Endothelial cell of umbilical vein (primary cell): ENCODE measurements at regions not wholly inside any gene's neighbourhood (a gene's known extent, or its start where the extent isn't known, plus 50 kb on each side); places are given as distances from the start of the nearest gene placed in this dataset.

Source experiments
- BruUV-seq: library from RNA; stranded (reverse); fragments of 400-500 nt; replicated peaks from 2 replicates; lab custom pipeline; 2021; lab: Mats Ljungman, UMichigan
- CTCF ChIA-PET: fragments of 300-600, 350-600 bp; sonication (Branson Sonifier 250); formaldehyde crosslinking; loops from one replicate; lab custom pipeline; 2021; ENCODE audit warnings: antibody characterized with exemption, inconsistent platforms; lab: Charles Lee
- POLR2A ChIA-PET: fragments of 300-600, 350-600 bp; sonication (Branson Sonifier 250); formaldehyde crosslinking; loops from one replicate; lab custom pipeline; 2021; ENCODE audit warnings: antibody characterized with exemption, inconsistent platforms; lab: Charles Lee
- DNase-seq: peaks from one replicate; pipeline ENCODE4 v3.0.0-alpha.2; 2011; ENCODE audit warnings: low read depth, low spot score
- FAIRE-seq: peaks from 2 replicates; lab custom pipeline; 2011; peaks lifted over from hg19 to GRCh38; lab: Jason Lieb, UNC
- H2AFZ ChIP-seq: 2 replicates; pipeline ENCODE4 v1.6.0; 2012; ENCODE audit warnings: low read depth, low read length, control low read depth, inconsistent platforms
- H3K27ac ChIP-seq: 2 replicates; pipeline ENCODE4 v1.5.1; 2011; ENCODE audit warnings: low read depth, mild to moderate bottlenecking, control low read depth, low read length, moderate library complexity; ENCODE audit not compliant: insufficient read depth
- H3K27me3 ChIP-seq, 2 experiments: 2 replicates each; pipeline versions ENCODE4 v1.6.0 to v1.6.1; 2011; ENCODE audit warnings: low read length in 2 of 2, mixed read lengths in 1 of 2; ENCODE audit not compliant: control insufficient read depth in 2 of 2, insufficient read depth in 2 of 2
- H3K36me3 ChIP-seq, 2 experiments: 2 replicates in 1 of 2; 3 replicates in 1 of 2; pipeline ENCODE4 v1.5.1; 2011; ENCODE audit warnings: low read length in 2 of 2, mild to moderate bottlenecking in 1 of 2, moderate library complexity in 1 of 2; ENCODE audit not compliant: control insufficient read depth in 2 of 2, insufficient read depth in 2 of 2; ENCODE audit errors: extremely low read depth in 1 of 2
- H3K4me1 ChIP-seq: 3 replicates; pipeline ENCODE4 v1.5.1; 2011; ENCODE audit warnings: mild to moderate bottlenecking, low read length; ENCODE audit not compliant: control insufficient read depth, insufficient read depth; ENCODE audit errors: extremely low read depth
- H3K4me2 ChIP-seq: 2 replicates; pipeline ENCODE4 v1.6.1; 2011; ENCODE audit warnings: low read length, control low read depth, mixed read lengths; ENCODE audit not compliant: insufficient read depth
- H3K4me3 ChIP-seq, 3 experiments: fragments of 200-600 bp in 1 of 3; sonication (generic), shearing (Covaris generic) in 1 of 3; replicated peaks in 1 of 3; 2 replicates each; pipeline ENCODE4 v1.5.1; 2011 to 2016; ENCODE audit warnings: control low read depth in 3 of 3, low read length in 3 of 3, mild to moderate bottlenecking in 2 of 3, inconsistent platforms in 1 of 3, low read depth in 1 of 3, moderate library complexity in 1 of 3; ENCODE audit not compliant: insufficient read depth in 1 of 3
- H3K79me2 ChIP-seq: 2 replicates; pipeline ENCODE4 v1.6.0; 2012; ENCODE audit warnings: low read length, inconsistent platforms; ENCODE audit not compliant: control insufficient read depth, insufficient read depth
- H3K9ac ChIP-seq: replicated peaks from 2 replicates; pipeline ENCODE3; 2011; ENCODE audit warnings: low read length, control low read depth; ENCODE audit not compliant: insufficient read depth; ENCODE audit errors: extremely low read depth
- H3K9me1 ChIP-seq: replicated peaks from 3 replicates; pipeline ENCODE4 v1.6.0; 2011; ENCODE audit warnings: mild to moderate bottlenecking, low read length; ENCODE audit not compliant: control insufficient read depth, insufficient read depth; ENCODE audit errors: extremely low read depth
- H3K9me3 ChIP-seq: replicated peaks from 2 replicates; pipeline ENCODE4 v1.5.1; 2012; ENCODE audit warnings: low read length, inconsistent platforms; ENCODE audit not compliant: control insufficient read depth, insufficient read depth
- H4K20me1 ChIP-seq: replicated peaks from 2 replicates; pipeline ENCODE3; 2011; ENCODE audit warnings: mild to moderate bottlenecking, low read length; ENCODE audit not compliant: control insufficient read depth, insufficient read depth; ENCODE audit errors: extremely low read depth
- CTCF ChIP-seq, 2 donors: IDR thresholded peaks; 1 replicate in 1 of 2; 2 replicates in 1 of 2; pipeline ENCODE4 v1.5.1; 2011; ENCODE audit warnings: low read length in 2 of 2, mild to moderate bottlenecking in 2 of 2, moderate library complexity in 2 of 2, control low read depth in 1 of 2, inconsistent platforms in 1 of 2, low read depth in 1 of 2; ENCODE audit not compliant: insufficient read depth in 1 of 2; ENCODE audit errors: extremely low read depth in 1 of 2
- EZH2 ChIP-seq: IDR thresholded peaks from 2 replicates; pipeline ENCODE4 v1.6.1; 2012; ENCODE audit warnings: borderline replicate concordance, low read depth, mild to moderate bottlenecking, moderate library complexity, low read length, inconsistent platforms; ENCODE audit not compliant: severe bottlenecking
- FOS ChIP-seq: IDR thresholded peaks from 2 replicates; pipeline ENCODE4 v1.6.1; 2011; ENCODE audit warnings: mild to moderate bottlenecking, low read length, moderate library complexity, borderline replicate concordance; ENCODE audit not compliant: insufficient read depth
- GATA2 ChIP-seq: IDR thresholded peaks from 2 replicates; pipeline ENCODE4 v1.7.0; 2011; ENCODE audit warnings: low read depth, mild to moderate bottlenecking, moderate library complexity, mixed read lengths, low read length; ENCODE audit not compliant: insufficient read length, insufficient read depth
- JUN ChIP-seq: IDR thresholded peaks from 2 replicates; pipeline ENCODE4 v1.6.1; 2011; ENCODE audit warnings: borderline replicate concordance, low read depth; ENCODE audit not compliant: insufficient read length, insufficient read depth
- MYC ChIP-seq: IDR thresholded peaks from one replicate; pipeline ENCODE4 v1.6.1; 2011; ENCODE audit warnings: mild to moderate bottlenecking, low read depth, low read length
- POLR2A ChIP-seq: IDR thresholded peaks from 2 replicates; pipeline ENCODE4 v1.6.1; 2012; ENCODE audit warnings: low read depth, mild to moderate bottlenecking, control low read depth, low read length
- POLR2AphosphoS5 ChIP-seq: IDR thresholded peaks from 2 replicates; pipeline ENCODE4 v1.6.1; 2012; ENCODE audit warnings: low read depth, mild to moderate bottlenecking, control low read depth, low read length, moderate library complexity; ENCODE audit not compliant: insufficient read depth
- dilution Hi-C: fragments of 300-500 bp; cut with MboI; formaldehyde crosslinking; loops from one replicate; pipeline ENCODE4 v1.15.0; 2019; ENCODE audit warnings: low sequenced_read_pairs; ENCODE audit not compliant: extremely low pct_ligation_motif_present
- intact Hi-C: fragments of 100-400 bp; cut with micrococcal nuclease; formaldehyde crosslinking; loops from one replicate; pipeline ENCODE4 v1.10.0; 2022
- TF ChIP-seq, protein P1 (sequence below): IDR thresholded peaks from 2 replicates; pipeline ENCODE4 v1.6.1; 2011; ENCODE audit not compliant: insufficient read depth, insufficient read length

- H3K27me3 ChIP-seq = no peaks in the 10 kb centered on the region
- intact Hi-C loops = no loop called here
- no peaks in the 10 kb centered on the region for H3K79me2 ChIP-seq
- H3K27ac ChIP-seq = no peak overlapping the region
- H3K4me2 ChIP-seq = no peak overlapping the region
- dilution Hi-C loops = no loop called here
- H3K9ac ChIP-seq = no peak overlapping the region
- POLR2A ChIA-PET = no interaction called here
- FAIRE-seq = no peak
- H4K20me1 ChIP-seq = no peaks in the 10 kb centered on the region
- BruUV-seq = no TSS peak
- no peak overlapping the region for H2AFZ ChIP-seq
- no peaks in the 10 kb centered on the region for H3K9me3 ChIP-seq
- no peak overlapping the region for H3K4me3 ChIP-seq
- TF ChIP-seq, protein P1, sequence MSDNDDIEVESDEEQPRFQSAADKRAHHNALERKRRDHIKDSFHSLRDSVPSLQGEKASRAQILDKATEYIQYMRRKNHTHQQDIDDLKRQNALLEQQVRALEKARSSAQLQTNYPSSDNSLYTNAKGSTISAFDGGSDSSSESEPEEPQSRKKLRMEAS = no peak
- no peak for TF ChIP-seq EZH2
- TF ChIP-seq MYC = no peak
- no peak for TF ChIP-seq JUN
- TF ChIP-seq FOS = no peak
- TF ChIP-seq CTCF (IDR thresholded peaks at IDR 0.05; ENCODE audit: extremely low read depth in 1 of 2, insufficient read depth in 1 of 2, low read depth in 1 of 2, low read length in 2 of 2) = no peak
- H3K4me1 ChIP-seq = no peaks in the 10 kb centered on the region
- no peaks in the 10 kb centered on the region for H3K9me1 ChIP-seq
- CTCF ChIA-PET = no interaction called here
- DNase-seq = no peak
- no peaks in the 10 kb centered on the region for H3K36me3 ChIP-seq
These were observed 117.2 kb upstream of the SLC34A2 start for GRCh38 chr4:25538430-25538829.

GRCh38 chr4:25539241-25539640 lies 116.4 kb upstream of the SLC34A2 start:
- no peaks in the 10 kb centered on the region for H3K9me3 ChIP-seq
- H4K20me1 ChIP-seq = no peaks in the 10 kb centered on the region
- CTCF ChIA-PET = interaction anchor here (0.5 to 1.3 kb wide), 3 partner anchors 8 to 186 kb away, joined by 3 to 4 read pairs (median 3); no protein-coding TSS in a partner anchor
- no peak overlapping the region for H3K9ac ChIP-seq
- H3K27ac ChIP-seq = no peak overlapping the region
- dilution Hi-C loops (no loop called here), intact Hi-C loops (no loop called here)
- no peaks in the 10 kb centered on the region for H3K4me1 ChIP-seq
- BruUV-seq = no TSS peak
- no peaks in the 10 kb centered on the region for H3K9me1 ChIP-seq
- POLR2A ChIA-PET = no interaction called here
- no peaks in the 10 kb centered on the region for H3K27me3 ChIP-seq
- H3K79me2 ChIP-seq = no peaks in the 10 kb centered on the region
- no peak for TF ChIP-seq POLR2A
- TF ChIP-seq JUN = no peak
- TF ChIP-seq POLR2AphosphoS5 = no peak
- TF ChIP-seq MYC = no peak
- no peak for TF ChIP-seq FOS
- no peak for TF ChIP-seq GATA2
- TF ChIP-seq, protein P1 = no peak
- no peak for TF ChIP-seq EZH2
- no peak for TF ChIP-seq CTCF (IDR thresholded peaks at IDR 0.05; ENCODE audit: extremely low read depth in 1 of 2, insufficient read depth in 1 of 2, low read depth in 1 of 2, low read length in 2 of 2)
- no peak for FAIRE-seq
- H3K4me3 ChIP-seq = no peak overlapping the region
- H3K4me2 ChIP-seq = no peak overlapping the region
- no peaks in the 10 kb centered on the region for H3K36me3 ChIP-seq
- no peak for DNase-seq
- no peak overlapping the region for H2AFZ ChIP-seq
